ENCODE measurements at regions not wholly inside any gene's neighbourhood (a gene's known extent, or its start where the extent isn't known, plus 50 kb on each side); places are given as distances from the start of the nearest gene placed in this dataset.

- Histone ChIP-seq H3K4me3 (ENCODE audit: low read length) (no peak overlapping the region), H3K4me2 (ENCODE audit: low read length) (no peak overlapping the region), H3K27me3 (ENCODE audit: control insufficient read depth, low read length) (no peaks in the 10 kb centered on the region), H4K20me1 (ENCODE audit: control insufficient read depth, insufficient read depth, low read depth, low read length) (no peaks in the 10 kb centered on the region), H3K27ac (ENCODE audit: low read depth, low read length) (no peak overlapping the region), H3F3A (ENCODE audit: control insufficient read depth, insufficient read depth) (no peaks in the 10 kb centered on the region), H3K36me3 (ENCODE audit: control insufficient read depth, low read length) (no peaks in the 10 kb centered on the region), H3K9me2 (replicated peaks; ENCODE audit: control insufficient read depth, low read length) (no peaks in the 10 kb centered on the region), H3K79me2 (ENCODE audit: control insufficient read depth, low read length) (no peaks in the 10 kb centered on the region), H3K4me1 (ENCODE audit: control insufficient read depth, low read length) (no peaks in the 10 kb centered on the region), H3K9me3 (ENCODE audit: control insufficient read depth, insufficient read depth, low read length) (no peaks in the 10 kb centered on the region)
- no peak for TF ChIP-seq CTCF (IDR thresholded peaks at IDR 0.05; ENCODE audit: low read depth, low read length, poor library complexity, severe bottlenecking)
- TF ChIP-seq EZH2phosphoT487 (IDR thresholded peaks at IDR 0.05; ENCODE audit: borderline replicate concordance, low read length): no peak
Measured at GRCh38 chr6:105810105-105810921, 275.8 kb upstream of the PRDM1 start.

DNA sequence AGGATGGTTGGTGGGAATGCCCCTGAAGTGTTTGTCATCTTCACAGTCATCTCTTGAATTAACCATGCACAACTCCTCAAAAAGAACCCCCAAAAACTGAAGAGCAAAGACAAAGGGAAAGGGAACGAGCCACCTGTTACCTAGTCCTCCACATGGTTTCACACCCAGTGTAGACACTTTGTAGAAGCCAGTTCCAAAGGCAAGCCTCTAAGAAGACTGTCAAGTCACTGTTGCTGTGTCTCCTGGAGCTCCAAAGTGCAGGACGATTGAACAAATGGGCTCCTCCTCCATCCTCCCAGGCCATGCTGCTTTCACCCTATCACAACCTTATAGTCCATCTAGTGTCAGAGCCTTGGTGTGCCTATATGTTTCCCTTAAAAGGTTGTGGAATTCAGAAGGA is 277.6 kb upstream of the PRDM1 start:
- TF ChIP-seq EZH2phosphoT487 (IDR thresholded peaks at IDR 0.05; ENCODE audit: borderline replicate concordance, low read length): no peak
- TF ChIP-seq CTCF (IDR thresholded peaks at IDR 0.05; ENCODE audit: low read depth, low read length, poor library complexity, severe bottlenecking): no peak
- Histone ChIP-seq H3K4me3 (ENCODE audit: low read length) (no peak overlapping the region), H4K20me1 (ENCODE audit: control insufficient read depth, insufficient read depth, low read depth, low read length) (no peaks in the 10 kb centered on the region), H3K4me2 (ENCODE audit: low read length) (no peak overlapping the region), H3K79me2 (ENCODE audit: control insufficient read depth, low read length) (no peaks in the 10 kb centered on the region), H3K4me1 (ENCODE audit: control insufficient read depth, low read length) (no peaks in the 10 kb centered on the region), H3F3A (ENCODE audit: control insufficient read depth, insufficient read depth) (no peaks in the 10 kb centered on the region), H3K27ac (ENCODE audit: low read depth, low read length) (no peak overlapping the region), H3K27me3 (ENCODE audit: control insufficient read depth, low read length) (no peaks in the 10 kb centered on the region), H3K9me2 (replicated peaks; ENCODE audit: control insufficient read depth, low read length) (no peaks in the 10 kb centered on the region), H3K36me3 (ENCODE audit: control insufficient read depth, low read length) (no peaks in the 10 kb centered on the region), H3K9me3 (ENCODE audit: control insufficient read depth, insufficient read depth, low read length) (no peaks in the 10 kb centered on the region)

- no peaks in the 10 kb centered on the region for H3K4me1 ChIP-seq (ENCODE audit: control insufficient read depth, low read length)
- no peaks in the 10 kb centered on the region for H3K27me3 ChIP-seq (ENCODE audit: control insufficient read depth, low read length)
- no peaks in the 10 kb centered on the region for H3K79me2 ChIP-seq (ENCODE audit: control insufficient read depth, low read length)
Measured at GRCh38 chr6:105807905-105808304, 278.2 kb upstream of the PRDM1 start.

More at GRCh38 chr6:105807905-105808304, 278.2 kb upstream of the PRDM1 start:
- no peak overlapping the region for H3K27ac ChIP-seq (ENCODE audit: low read depth, low read length)
- no peaks in the 10 kb centered on the region for H3K9me3 ChIP-seq (ENCODE audit: control insufficient read depth, insufficient read depth, low read length)
- H3K9me2 ChIP-seq (replicated peaks; ENCODE audit: control insufficient read depth, low read length): no peaks in the 10 kb centered on the region
- no peak overlapping the region for H3K4me3 ChIP-seq (ENCODE audit: low read length)
- H3K36me3 ChIP-seq (ENCODE audit: control insufficient read depth, low read length): no peaks in the 10 kb centered on the region
- H3F3A ChIP-seq (ENCODE audit: control insufficient read depth, insufficient read depth): no peaks in the 10 kb centered on the region
- no peak overlapping the region for H3K4me2 ChIP-seq (ENCODE audit: low read length)
- H4K20me1 ChIP-seq (ENCODE audit: control insufficient read depth, insufficient read depth, low read depth, low read length): no peaks in the 10 kb centered on the region
- TF ChIP-seq CTCF (IDR thresholded peaks at IDR 0.05; ENCODE audit: low read depth, low read length, poor library complexity, severe bottlenecking) (no peak), EZH2phosphoT487 (IDR thresholded peaks at IDR 0.05; ENCODE audit: borderline replicate concordance, low read length) (no peak)

Data from DOHH2 (cell line).